H9 (cell line): ENCODE measurements at regions not wholly inside any gene's neighbourhood (a gene's known extent, or its start where the extent isn't known, plus 50 kb on each side); places are given as distances from the start of the nearest gene placed in this dataset.

ENCODE experiments used
- DNase-seq: peaks from one replicate; pipeline ENCODE4 v3.0.0-alpha.2; 2017
- H2AFZ ChIP-seq: one replicate; pipeline ENCODE4 v1.6.1; 2013; ENCODE audit warnings: mild to moderate bottlenecking, low read length, control low read depth, moderate library complexity
- H2AK5ac ChIP-seq: 2 replicates; pipeline ENCODE4 v1.6.1; 2013; ENCODE audit warnings: low read length, control low read depth, mixed read lengths; ENCODE audit not compliant: insufficient read length
- H2BK120ac ChIP-seq: one replicate; pipeline ENCODE4 v1.6.1; 2013; ENCODE audit warnings: low read depth, mild to moderate bottlenecking, low read length, control low read depth, inconsistent platforms; ENCODE audit not compliant: poor library complexity, severe bottlenecking
- H2BK12ac ChIP-seq: 2 replicates; pipeline ENCODE4 v1.6.1; 2013; ENCODE audit warnings: low read length, control low read depth, mixed read lengths, low read depth; ENCODE audit not compliant: insufficient read length
- H2BK15ac ChIP-seq: 2 replicates; pipeline ENCODE4 v1.6.1; 2013; ENCODE audit warnings: low read depth, low read length, control low read depth
- H2BK20ac ChIP-seq: one replicate; pipeline ENCODE4 v1.6.1; 2013; ENCODE audit warnings: low read depth, mild to moderate bottlenecking, low read length, control low read depth, inconsistent platforms; ENCODE audit not compliant: poor library complexity, severe bottlenecking
- H2BK5ac ChIP-seq: 2 replicates; pipeline ENCODE4 v1.6.1; 2013; ENCODE audit warnings: low read length, control low read depth, mixed read lengths; ENCODE audit not compliant: insufficient read length
- H3K14ac ChIP-seq: 2 replicates; pipeline ENCODE4 v1.6.1; 2013; ENCODE audit warnings: low read length, control low read depth; ENCODE audit not compliant: insufficient read depth
- H3K18ac ChIP-seq: 2 replicates; pipeline ENCODE4 v1.6.1; 2013; ENCODE audit warnings: low read depth, mild to moderate bottlenecking, mixed read lengths, low read length, control low read depth; ENCODE audit not compliant: insufficient read length
- H3K23ac ChIP-seq: 2 replicates; pipeline ENCODE4 v1.6.1; 2013; ENCODE audit warnings: low read length, control low read depth, mixed read lengths, low read depth; ENCODE audit not compliant: insufficient read length
- H3K23me2 ChIP-seq: 2 replicates; pipeline ENCODE4 v1.6.1; 2013; ENCODE audit warnings: low read depth, mild to moderate bottlenecking, mixed read lengths, low read length, control low read depth; ENCODE audit not compliant: insufficient read length, poor library complexity, severe bottlenecking
- H3K27ac ChIP-seq: 2 replicates; pipeline ENCODE4 v1.5.1; 2013; ENCODE audit warnings: low read length, control low read depth, mixed read lengths, low read depth; ENCODE audit not compliant: insufficient read length
- H3K27me3 ChIP-seq: 2 replicates; pipeline ENCODE4 v1.6.1; 2013; ENCODE audit warnings: low read length, control low read depth, inconsistent platforms; ENCODE audit not compliant: insufficient read depth
- H3K4ac ChIP-seq: 2 replicates; pipeline ENCODE4 v1.6.1; 2013; ENCODE audit warnings: low read depth, mild to moderate bottlenecking, control low read depth, inconsistent platforms, low read length, moderate library complexity
- H3K4me1 ChIP-seq: 2 replicates; pipeline ENCODE4 v1.6.1; 2013; ENCODE audit warnings: low read length, control low read depth, inconsistent platforms; ENCODE audit not compliant: insufficient read depth
- H3K4me2 ChIP-seq: 2 replicates; pipeline ENCODE4 v1.6.1; 2013; ENCODE audit warnings: low read length, control low read depth, mixed read lengths; ENCODE audit not compliant: insufficient read length, insufficient read depth
- H3K56ac ChIP-seq: 2 replicates; pipeline ENCODE4 v1.6.1; 2013; ENCODE audit warnings: low read depth, mild to moderate bottlenecking, mixed read lengths, low read length, control low read depth; ENCODE audit not compliant: insufficient read length
- H3K79me1 ChIP-seq: 2 replicates; pipeline ENCODE4 v1.6.1; 2013; ENCODE audit warnings: low read depth, mild to moderate bottlenecking, moderate library complexity, low read length, control low read depth, inconsistent platforms; ENCODE audit not compliant: insufficient read depth, poor library complexity, severe bottlenecking
- H3K79me2 ChIP-seq: 2 replicates; pipeline ENCODE4 v1.6.1; 2013; ENCODE audit warnings: low read length, control low read depth, inconsistent platforms; ENCODE audit not compliant: insufficient read depth
- H3K9ac ChIP-seq: 2 replicates; pipeline ENCODE4 v1.6.1; 2013; ENCODE audit warnings: low read length, control low read depth, mixed read lengths; ENCODE audit not compliant: insufficient read length; ENCODE audit errors: extremely low read depth
- H3K9me3 ChIP-seq: one replicate; pipeline ENCODE4 v1.6.1; 2013; ENCODE audit warnings: low read depth, low read length, inconsistent platforms; ENCODE audit not compliant: control insufficient read depth
- H3T11ph ChIP-seq: one replicate; pipeline ENCODE4 v1.6.1; 2013; ENCODE audit warnings: mild to moderate bottlenecking, low read length, control low read depth, inconsistent platforms
- H4K20me1 ChIP-seq: one replicate; pipeline ENCODE4 v1.6.1; 2013; ENCODE audit not compliant: control insufficient read depth, insufficient read length, insufficient read depth
- H4K5ac ChIP-seq: 2 replicates; pipeline ENCODE4 v1.6.1; 2013; ENCODE audit warnings: low read depth, mild to moderate bottlenecking, mixed read lengths, low read length, control low read depth; ENCODE audit not compliant: insufficient read length
- H4K8ac ChIP-seq: replicated peaks from 2 replicates; pipeline ENCODE4 v1.6.1; 2013; ENCODE audit warnings: low read length, control low read depth, mixed read lengths, low read depth; ENCODE audit not compliant: insufficient read length
- H4K91ac ChIP-seq: 2 replicates; pipeline ENCODE4 v1.6.1; 2013; ENCODE audit warnings: low read depth, mild to moderate bottlenecking, moderate library complexity, mixed read lengths, low read length, control low read depth; ENCODE audit not compliant: insufficient read length
- H3K27ac Mint-ChIP-seq, 3 experiments: 2 replicates in 2 of 3; 3 replicates in 1 of 3; pipeline ENCODE4 v1.8.0; 2020 to 2021; ENCODE audit warnings: mixed read lengths in 3 of 3, mild to moderate bottlenecking in 1 of 3, moderate library complexity in 1 of 3
- H3K27me3 Mint-ChIP-seq: 2 replicates; pipeline ENCODE4 v1.8.0; 2021; ENCODE audit warnings: low read depth, mild to moderate bottlenecking, moderate library complexity, mixed read lengths
- H3K36me3 Mint-ChIP-seq, 3 experiments: 2 replicates in 2 of 3; 3 replicates in 1 of 3; pipeline ENCODE4 v1.8.0; 2020 to 2021; ENCODE audit warnings: low read depth in 3 of 3, mixed read lengths in 3 of 3; ENCODE audit not compliant: insufficient read depth in 1 of 3
- H3K4me1 Mint-ChIP-seq, 2 experiments: 2 replicates each; pipeline ENCODE4 v1.8.0; 2020; ENCODE audit warnings: mixed read lengths in 2 of 2
- H3K4me3 Mint-ChIP-seq, 2 experiments: 2 replicates in 1 of 2; 3 replicates in 1 of 2; pipeline ENCODE4 v1.8.0; 2020 to 2021; ENCODE audit warnings: mild to moderate bottlenecking in 2 of 2, mixed read lengths in 2 of 2, moderate library complexity in 1 of 2
- H3K9me3 Mint-ChIP-seq, 2 experiments: 2 replicates in 1 of 2; 3 replicates in 1 of 2; pipeline ENCODE4 v1.8.0; 2020; ENCODE audit warnings: mild to moderate bottlenecking in 2 of 2, mixed read lengths in 2 of 2, moderate library complexity in 1 of 2
- WGBS: extraction: QIAGEN DNeasy Blood & Tissue Kit; methylation state at CpG from one replicate; pipeline ENCODE4 v1.1.7; 2013; ENCODE audit warnings: missing lambda C conversion rate, low lambda C conversion rate, mixed read lengths; ENCODE audit not compliant: insufficient read length; ENCODE audit errors: extremely low coverage; 5-methylcytosine and 5-hydroxymethylcytosine counted together
- TF ChIP-seq, protein P1 (sequence below): fragments of 200-600 bp; sonication (generic); conservative IDR thresholded peaks from 3 replicates; pipeline ENCODE4 v1.8.0; 2021; ENCODE audit warnings: antibody characterized with exemption, mild to moderate bottlenecking

DNA sequence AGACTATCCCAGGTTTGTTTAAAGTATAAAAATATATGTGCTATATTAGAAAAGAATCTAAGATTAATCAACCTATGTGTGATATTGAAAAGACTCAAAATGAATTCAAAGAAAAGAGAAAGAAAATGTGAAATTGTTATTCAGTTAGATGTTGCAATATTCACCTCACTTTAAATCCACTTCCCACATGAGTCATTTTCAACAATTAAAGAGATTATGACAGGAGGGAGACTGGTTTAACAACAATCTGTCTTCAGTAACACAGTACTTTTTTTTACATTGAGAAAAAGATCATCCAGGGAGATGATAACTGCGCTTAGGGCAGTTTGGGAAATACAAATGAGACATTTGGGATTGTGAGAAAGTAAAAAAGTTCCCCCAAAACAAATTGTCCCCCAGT, 1246.2 kb downstream of the SLITRK1 start:
- Histone ChIP-seq H2AK5ac (no peak overlapping the region), H3K56ac (no peak overlapping the region), H2BK120ac (no peak overlapping the region), H3K23me2 (no peaks in the 10 kb centered on the region), H2BK5ac (no peak overlapping the region), H4K20me1 (no peaks in the 10 kb centered on the region), H2AFZ (no peak overlapping the region), H3K9ac (no peak overlapping the region), H2BK15ac (no peak overlapping the region), H3T11ph (no peak overlapping the region), H4K91ac (no peak overlapping the region), H3K27ac (no peak overlapping the region), H3K4ac (no peak overlapping the region), H3K14ac (no peak overlapping the region), H3K4me1 (no peaks in the 10 kb centered on the region), H3K23ac (no peak overlapping the region), H3K79me2 (no peaks in the 10 kb centered on the region), H3K4me2 (no peak overlapping the region), H4K8ac (no peak overlapping the region), H3K9me3 (no peaks in the 10 kb centered on the region), H3K18ac (no peak overlapping the region), H3K79me1 (no peaks in the 10 kb centered on the region), H3K27me3 (no peaks in the 10 kb centered on the region), H2BK12ac (no peak overlapping the region), H2BK20ac (no peak overlapping the region), H4K5ac (no peak overlapping the region)
- H3K27ac Mint-ChIP-seq: no peak overlapping the region
- no peak for DNase-seq
- H3K4me3 Mint-ChIP-seq: no peak overlapping the region
- peaks cover 0 to 2% of the 10 kb centered on the region in 2 experiments; a peak in 2 of 5 replicates for H3K9me3 Mint-ChIP-seq
- no peaks in the 10 kb centered on the region for H3K36me3 Mint-ChIP-seq
- no CpG with 5 or more reads among the region's 1 CpG for WGBS
- TF ChIP-seq, protein P1, sequence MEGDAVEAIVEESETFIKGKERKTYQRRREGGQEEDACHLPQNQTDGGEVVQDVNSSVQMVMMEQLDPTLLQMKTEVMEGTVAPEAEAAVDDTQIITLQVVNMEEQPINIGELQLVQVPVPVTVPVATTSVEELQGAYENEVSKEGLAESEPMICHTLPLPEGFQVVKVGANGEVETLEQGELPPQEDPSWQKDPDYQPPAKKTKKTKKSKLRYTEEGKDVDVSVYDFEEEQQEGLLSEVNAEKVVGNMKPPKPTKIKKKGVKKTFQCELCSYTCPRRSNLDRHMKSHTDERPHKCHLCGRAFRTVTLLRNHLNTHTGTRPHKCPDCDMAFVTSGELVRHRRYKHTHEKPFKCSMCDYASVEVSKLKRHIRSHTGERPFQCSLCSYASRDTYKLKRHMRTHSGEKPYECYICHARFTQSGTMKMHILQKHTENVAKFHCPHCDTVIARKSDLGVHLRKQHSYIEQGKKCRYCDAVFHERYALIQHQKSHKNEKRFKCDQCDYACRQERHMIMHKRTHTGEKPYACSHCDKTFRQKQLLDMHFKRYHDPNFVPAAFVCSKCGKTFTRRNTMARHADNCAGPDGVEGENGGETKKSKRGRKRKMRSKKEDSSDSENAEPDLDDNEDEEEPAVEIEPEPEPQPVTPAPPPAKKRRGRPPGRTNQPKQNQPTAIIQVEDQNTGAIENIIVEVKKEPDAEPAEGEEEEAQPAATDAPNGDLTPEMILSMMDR: no peak
- no peaks in the 10 kb centered on the region; the same call in 1 of the 2 replicates for H3K27me3 Mint-ChIP-seq
- no peaks in the 10 kb centered on the region for H3K4me1 Mint-ChIP-seq
